GM21447 (cell line): ENCODE measurements at regions not wholly inside any gene's neighbourhood (a gene's known extent, or its start where the extent isn't known, plus 50 kb on each side); places are given as distances from the start of the nearest gene placed in this dataset.
"Not testable (repeated sequence)": the region's sequence is repeated elsewhere in the genome, so short reads cannot be mapped to it uniquely, and the experiment has no call there.

ENCODE experiments used
- ATAC-seq: cut with Tn5 transposase; IDR thresholded peaks from one replicate; pipeline ENCODE4 v1.9.1; 2021; ENCODE audit not compliant: unreplicated experiment

DNA sequence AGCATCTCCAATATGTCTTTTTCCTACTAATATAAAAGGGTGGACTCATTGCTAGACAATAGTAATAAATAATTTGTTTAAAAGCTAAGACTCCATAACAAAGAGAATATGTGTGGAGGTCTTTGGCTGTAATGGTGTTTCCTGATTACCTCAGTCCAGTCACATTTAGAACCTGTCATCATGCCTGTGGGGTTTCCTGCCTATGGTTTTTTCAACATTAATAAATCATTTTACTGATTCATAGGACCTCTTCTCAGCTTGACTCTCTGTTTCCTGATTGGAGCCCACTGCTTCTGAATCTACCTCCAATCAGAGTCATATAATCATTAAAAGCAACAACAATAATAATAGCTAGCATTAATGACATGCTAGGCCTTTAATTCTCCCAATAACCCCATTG lies 52.4 kb upstream of the GNAI1 start:
- ATAC-seq = no peak

DNA sequence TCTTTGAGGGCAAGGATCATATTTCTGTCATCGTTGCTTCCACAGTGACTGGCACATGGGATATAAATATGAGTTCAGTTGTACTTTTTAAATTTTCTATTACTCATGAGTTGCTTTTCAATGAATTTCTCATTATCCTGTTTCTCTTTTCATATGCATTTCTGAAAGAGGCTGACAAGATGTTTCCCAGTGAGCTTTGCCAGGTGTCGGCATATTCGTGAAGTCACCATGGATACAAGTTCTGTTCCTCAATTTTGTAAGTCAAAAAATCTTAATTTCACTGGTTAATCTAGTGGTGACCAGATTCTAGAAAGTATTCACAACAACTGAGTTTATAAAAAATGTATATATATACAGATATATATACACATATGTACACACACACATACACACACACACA lies 55.7 kb upstream of the GNAI1 start:
- ATAC-seq = no peak

DNA sequence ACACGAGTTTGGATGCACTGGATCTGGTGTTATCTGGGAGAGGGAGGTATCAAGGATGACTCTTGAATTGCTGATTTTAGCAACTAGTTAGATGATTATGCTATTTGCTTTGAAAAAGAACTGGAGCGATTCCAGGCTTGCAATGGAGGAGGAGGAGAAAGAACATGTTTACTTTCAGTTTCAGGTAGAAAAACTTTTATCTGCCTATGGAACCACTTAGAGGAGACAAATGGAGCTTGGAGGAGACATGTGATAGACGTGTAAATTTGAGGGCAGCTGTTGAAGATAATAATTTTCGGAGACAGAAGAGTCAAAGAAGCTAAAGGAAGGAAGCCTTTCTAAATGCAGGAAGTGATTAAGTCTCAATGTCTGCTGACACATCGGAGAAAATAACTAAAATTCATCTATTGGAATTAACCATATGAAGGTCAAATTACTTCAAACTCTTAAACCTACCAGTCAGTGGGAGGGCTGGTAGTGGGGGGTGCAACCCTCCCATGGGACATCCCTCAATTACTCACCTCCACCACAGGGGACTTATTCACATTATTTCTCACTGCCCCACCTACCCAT lies 56.4 kb upstream of the GNAI1 start:
- ATAC-seq = no peak

DNA sequence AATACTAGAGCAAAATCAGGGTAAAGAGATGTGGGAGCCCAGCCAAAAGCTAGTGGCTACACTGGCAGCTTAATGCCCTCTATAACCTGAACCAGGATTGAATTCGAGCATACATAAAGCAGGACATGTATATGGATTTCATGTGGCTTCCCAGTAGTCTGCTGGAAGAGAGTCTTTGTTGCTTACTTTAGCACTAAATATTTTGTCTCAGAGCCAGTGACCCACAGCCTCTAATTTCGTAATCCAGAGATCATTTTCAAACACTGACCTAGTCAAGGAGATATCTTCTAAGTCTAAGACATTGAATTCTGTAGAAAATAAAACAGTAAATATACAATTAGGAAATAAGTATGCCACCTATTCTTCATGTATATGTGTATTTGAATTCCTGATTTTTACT lies 64.2 kb upstream of the GNAI1 start:
- ATAC-seq = no peak

DNA sequence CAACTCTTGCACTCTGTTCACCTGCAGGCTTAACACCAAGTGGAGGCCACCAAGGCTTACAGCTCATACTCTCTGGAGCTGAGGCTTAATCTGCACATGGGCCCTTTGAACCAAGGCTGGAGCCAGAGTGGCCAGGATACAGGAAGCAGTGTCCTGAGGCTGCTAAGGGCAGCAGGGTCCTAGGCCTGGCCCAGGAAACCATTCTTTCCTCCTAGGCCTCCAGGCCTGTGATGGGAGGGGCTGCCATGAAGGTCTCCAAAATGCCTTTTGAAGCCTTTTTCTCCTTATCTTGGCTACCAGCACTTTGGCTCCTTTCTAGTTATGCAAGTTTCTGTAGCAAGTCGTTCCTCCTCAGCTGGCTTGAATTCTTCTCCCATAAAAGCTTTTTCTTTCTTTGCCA lies 68.0 kb upstream of the GNAI1 start:
- no peak for ATAC-seq

DNA sequence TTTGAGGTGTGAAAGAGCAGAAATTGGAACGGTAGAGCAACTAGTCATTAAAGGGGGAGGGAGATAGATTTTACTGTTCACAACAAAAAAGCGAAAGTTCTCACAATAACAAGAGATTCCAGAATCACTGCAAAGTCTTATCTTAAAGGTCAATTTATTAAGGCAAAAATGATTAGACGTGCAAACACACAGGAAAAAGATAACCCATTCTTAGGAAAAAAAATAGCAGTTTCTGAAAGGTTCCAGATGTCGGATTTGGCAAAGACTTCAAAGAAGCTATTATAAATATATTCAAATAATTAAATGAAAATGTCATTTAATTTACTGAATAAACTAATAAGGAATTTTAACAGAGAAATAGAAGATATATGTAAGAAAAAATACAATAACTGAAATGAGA lies 70.8 kb upstream of the GNAI1 start:
- no peak for ATAC-seq

DNA sequence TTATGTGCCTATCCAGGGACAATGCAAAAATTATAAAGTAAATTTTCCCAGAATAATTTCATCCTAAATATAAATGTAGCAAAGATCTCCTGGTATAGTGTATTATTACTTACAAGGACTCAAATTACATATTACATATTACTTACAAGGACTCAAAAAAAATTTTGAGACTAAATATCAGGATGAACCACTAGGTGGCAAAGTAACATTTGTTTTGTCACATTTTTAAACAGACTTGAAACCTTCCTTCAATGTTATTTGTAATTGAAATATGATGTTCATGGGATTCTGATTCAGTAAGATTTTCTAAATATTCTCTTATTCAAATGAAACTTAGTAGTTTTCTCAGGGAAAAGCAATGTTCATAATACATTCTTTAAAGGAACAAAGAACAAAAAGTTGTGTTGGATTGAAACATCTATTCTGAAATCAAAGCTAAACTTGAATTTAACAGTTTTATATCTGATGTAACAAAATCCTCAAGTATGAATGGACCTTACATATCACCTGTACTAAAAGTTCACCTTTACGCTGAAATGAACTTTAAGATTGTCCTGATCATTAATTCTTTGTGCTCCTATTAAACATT lies 74.3 kb upstream of the GNAI1 start:
- ATAC-seq = no peak

DNA sequence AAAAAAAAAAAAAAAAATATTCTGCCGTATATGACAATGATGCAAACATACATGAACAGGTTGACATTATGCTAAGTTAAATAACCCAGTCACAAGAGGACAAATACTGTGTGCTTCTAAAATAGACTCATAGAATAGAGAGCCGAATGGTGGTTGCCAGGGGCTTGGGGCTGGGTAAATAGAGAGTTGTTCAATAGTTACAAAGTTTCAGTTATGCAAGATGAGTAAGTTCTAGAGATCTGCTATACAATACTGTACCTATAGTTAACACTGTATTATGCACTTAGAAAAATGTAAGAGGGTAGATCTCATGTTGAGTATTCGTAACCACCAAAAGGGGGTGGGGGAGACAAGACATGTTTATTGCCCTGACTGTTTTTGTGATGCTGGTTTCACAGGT lies 77.1 kb upstream of the GNAI1 start:
- no peak for ATAC-seq

DNA sequence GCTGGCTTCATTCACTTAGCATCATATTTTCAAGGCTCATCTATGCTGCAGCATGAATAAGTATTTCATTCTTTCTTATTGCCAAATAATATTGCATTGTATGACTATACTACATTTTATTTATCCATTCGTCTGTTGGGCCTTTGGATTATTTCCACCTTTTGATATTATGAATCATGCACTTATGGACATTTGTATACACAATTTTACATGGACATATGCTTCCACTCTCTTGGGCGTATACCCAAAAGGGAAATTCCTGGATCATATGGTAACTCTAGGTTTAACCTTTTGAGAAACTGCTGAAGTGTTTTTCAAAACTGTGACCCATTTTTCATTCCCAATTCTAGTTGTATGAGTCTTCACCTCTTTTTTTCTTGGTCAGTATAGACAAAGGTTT lies 80.3 kb upstream of the GNAI1 start:
- ATAC-seq = no peak

DNA sequence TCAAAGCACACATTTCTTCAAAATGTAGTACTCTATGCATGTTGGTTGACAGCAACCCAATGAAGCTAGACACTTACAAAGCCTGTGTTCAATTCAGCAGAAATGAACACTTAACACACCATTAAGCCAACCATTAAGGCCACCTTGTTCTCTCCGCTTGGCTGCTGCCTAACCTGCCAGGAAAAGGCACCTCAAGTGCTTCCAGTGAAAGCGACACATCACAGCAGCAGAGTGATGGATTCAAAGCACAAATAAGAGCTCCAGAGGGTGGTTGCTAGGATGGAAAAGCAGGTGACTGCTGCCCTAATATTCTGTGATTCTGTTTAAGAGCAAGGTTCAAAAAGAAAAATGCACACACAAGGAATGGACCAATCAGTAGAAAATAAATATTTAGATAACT lies 81.5 kb upstream of the GNAI1 start:
- ATAC-seq = no peak

DNA sequence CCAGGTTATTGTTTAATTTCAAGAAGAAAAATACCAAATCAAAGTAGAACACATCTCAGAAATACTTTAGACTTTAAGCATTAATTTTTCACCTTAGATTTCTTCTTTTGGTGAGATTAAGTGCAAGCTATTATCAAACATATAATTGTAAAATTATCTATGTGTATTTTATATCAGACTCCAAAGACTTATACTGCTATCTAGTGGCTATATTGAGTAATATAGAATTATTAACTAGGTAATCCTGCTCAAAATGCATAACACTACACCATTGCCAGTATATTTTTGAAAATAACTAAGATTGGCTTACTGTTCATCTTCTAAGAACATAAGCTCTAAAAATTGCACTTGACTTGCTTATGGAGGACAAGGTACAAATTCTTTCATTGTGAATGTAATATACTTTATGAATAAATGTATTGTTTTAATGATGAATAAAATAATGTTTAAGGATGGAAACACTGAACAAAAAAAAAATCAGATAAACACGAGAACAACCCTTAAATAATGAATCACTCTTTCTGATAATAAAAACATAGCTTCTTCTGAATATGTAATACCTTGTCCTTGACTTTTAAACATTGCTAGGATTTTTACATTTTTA lies 86.7 kb upstream of the GNAI1 start:
- ATAC-seq = no peak

DNA sequence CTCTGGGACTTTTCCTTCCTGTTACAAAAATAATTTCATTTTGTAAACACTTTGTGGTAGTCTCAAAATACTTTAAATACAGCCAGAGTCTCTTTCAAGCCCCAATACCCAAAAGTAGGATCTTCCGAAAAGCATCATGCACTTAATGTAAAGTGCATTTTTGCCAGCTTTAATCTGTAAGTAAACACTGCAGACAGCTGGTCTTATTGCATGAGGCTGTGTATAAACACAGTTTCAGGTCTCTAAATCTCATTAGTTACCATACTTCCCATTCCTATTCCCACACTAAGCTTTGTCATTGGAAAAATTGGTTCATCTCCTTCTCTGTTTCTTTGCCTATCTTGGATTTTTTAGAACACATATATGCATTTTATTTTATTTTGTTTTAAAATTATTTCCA lies 87.6 kb upstream of the GNAI1 start:
- no peak for ATAC-seq

DNA sequence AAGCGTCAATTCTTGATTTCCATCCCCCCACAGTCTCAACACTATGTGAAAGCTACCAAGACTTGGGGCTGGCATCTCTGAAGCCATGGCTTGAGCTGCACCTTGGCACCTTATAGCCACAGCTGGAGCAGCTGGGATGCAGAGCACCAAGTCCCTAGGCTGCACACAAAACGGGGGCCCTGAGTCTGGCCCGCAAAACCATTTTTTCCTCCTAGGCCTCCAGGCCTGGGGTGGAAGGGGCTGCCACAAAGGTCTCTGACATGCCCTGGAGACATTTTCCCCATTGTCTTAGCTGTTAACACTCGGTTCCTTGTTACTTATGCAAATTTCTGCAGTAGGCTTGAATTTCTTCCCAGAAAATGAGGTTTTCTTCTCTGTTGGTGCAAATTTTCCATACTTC lies 89.8 kb upstream of the GNAI1 start:
- no peak for ATAC-seq

DNA sequence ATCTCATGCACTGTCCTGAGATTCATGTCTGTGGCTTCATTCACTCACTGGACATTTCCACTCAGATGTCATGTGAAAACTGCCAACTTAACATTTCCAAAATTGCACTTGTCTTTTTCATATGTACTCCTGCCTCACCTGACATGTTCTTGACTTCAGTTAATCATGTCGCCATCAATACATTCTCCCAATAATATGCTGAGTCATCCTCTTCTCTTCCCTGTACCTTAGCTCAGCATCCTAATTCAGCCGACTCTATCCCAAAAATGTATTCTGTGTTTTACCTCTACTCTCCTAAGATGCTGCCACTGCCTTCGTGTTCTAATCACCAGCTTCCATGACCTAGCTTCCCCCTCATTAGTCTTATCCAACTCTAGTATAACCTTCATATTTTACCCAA lies 93.9 kb upstream of the GNAI1 start:
- ATAC-seq = no peak

DNA sequence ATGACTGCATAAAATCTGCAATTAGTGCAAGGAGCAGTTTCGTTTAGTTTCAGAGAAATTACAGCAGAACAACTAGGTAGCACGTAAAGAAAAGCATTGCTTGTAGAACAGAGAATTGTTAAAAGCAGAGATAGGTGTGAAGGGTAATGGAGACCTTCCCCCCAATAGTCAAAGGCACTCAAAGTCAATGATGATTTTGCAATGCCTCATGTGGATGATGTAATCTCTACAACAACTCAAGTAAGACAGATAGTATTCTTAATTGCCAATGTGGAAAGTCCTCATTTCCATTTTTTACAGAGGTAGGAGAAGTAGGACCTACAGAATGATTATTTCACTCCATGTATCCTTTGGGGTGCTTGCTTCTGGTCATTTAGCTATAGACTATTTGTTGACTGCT lies 94.3 kb upstream of the GNAI1 start:
- ATAC-seq = no peak

DNA sequence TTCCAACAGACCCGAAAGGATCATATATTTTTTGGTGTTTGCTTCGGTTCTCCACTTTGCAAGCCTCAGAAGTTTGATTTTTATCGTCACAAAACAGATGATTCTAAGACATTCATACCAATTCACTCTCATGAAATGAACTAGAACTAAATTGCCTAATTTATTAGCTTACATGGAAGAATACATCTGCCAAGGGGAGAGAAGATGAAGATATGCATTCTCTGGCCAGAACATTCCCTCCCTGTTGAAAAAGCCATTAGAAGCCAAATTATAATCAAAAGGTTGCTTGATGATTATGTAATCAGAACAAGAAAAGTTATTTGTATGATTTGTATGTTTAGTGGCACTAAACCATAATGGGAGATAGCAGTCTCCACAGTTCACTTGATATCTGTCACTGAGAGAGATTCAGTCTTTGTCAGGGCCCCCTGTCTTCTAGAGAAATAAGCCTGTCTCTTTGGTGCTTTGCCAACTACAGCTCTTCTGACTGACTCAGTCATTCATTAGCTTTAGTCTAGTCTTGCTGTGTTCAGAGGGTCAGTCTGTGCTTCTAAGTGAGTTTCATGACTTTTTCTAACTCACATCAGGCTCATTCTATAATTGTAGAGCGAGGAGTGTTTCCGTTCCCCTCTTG lies 95.3 kb upstream of the GNAI1 start:
- no peak for ATAC-seq

DNA sequence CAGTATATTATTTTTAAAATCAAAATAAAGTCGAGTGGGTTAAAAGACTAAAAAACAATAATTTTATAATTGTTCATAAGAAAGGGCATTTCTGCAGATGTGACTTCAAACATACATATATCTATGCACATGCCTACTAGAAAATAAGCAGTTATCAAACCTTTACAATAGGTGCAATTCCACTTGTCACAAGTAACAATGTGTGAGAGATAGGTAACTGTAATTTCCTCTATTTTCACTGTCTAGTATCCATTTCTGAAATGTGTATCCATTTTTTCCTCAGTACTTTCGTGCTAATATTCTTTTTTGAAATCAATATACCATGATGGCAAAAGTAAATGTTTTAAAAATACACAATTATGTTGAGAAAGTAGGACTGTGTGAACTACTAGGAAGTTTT lies 96.9 kb upstream of the GNAI1 start:
- ATAC-seq = no peak

DNA sequence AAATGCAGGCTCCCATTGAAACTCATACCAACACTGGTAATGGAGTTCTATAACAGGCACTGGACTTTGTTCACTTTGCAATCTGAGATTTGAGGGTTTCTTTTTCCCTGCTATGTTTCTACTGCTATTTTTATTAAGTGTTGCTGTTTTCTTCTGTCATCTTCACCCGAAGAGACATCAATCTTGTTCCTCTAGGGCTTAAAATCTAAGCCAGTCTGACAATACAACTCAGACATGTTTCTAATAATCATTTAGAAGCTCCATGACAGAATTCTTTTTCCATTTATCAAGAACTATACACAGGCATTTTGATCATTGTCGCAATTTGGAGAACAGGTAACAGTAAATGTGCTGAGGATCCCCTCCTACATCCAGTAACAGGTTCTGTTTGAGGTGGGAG lies 98.5 kb upstream of the GNAI1 start:
- ATAC-seq = no peak

DNA sequence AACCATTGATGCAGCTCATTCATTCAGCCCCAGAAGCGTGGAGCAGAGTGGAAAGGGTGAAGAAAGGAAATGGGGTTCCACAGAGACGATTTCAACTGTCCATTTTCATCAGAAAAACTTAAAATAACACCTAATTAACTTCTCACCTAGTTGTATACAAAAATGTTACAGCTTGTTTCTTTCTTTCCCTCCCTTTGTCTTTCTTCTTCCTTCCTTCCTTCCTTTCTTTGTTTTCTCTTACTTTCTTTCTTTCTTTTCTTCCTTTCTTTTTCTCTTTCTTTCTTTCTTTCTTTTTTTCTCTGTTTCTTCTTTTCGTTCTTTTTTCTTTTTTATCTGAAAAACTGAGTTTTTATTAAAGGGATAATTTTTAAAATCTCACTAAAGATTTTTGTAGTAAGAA lies 105.9 kb upstream of the GNAI1 start:
- no peak for ATAC-seq

DNA sequence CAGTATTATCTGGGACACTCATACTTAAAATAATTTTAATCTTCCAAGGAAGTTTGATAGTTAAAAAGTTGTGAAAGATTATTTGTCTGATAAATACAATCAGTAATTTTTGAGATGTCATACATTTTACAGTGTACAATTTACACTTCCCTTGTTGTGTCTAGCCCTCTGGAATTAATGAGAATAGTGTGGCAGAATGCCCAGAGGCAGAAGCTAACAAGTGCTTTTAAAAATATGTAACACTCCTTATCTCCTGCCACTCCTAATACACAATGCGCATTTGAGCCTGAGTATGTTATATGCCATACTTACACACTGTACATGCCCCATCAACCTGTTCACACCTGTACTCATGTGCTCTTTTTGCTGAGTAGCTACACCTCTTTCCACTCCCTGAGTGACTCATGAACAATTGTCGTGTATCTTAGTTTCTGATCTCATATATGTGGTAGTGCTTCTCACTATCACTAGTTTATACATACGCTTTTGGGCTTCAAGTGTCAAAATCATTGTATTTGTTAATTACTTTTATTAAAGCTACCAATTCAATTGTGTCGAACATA lies 106.9 kb upstream of the GNAI1 start:
- no peak for ATAC-seq

DNA sequence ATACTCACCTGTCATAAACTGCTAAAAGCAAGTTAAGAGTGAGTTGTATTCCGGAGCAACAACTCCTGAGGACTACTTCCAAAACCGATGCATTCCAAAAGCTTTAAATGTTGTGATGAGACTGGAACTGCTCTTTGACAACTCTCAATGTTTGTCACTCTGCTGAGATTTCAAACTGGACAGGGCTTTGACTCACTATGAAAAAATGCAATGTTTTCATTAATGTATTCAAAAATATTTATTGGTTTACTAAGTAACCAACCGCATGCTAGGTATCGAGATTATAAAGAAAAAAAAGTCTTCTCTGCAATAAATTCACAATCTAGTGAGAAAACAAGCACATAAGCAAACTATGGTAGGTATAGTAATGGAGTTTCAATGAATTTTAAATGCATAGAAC lies 107.9 kb upstream of the GNAI1 start:
- ATAC-seq = no peak

DNA sequence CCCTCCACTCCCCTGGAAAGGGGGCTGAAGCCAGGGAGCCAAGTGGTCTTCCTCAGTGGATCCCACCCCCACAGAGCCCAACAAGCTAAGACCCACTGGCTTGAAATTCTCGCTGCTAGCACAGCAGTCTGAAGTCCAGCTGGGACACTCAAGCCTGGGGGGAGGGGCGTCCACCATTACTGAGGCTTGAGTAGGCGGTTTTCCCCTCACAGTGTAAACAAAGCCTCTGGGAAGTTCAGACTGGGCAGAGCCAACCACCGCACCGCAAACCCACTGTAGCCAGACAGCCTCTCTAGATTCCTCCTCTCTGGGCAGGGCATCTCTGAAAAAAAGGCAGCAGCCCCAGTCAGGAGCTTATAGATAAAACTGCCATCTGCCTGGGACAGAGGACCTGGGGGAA lies 114.4 kb upstream of the GNAI1 start:
- ATAC-seq = not testable (repeated sequence)
